Adrenal gland (tissue), 9 donors: ENCODE measurements at regions not wholly inside any gene's neighbourhood (a gene's known extent, or its start where the extent isn't known, plus 50 kb on each side); places are given as distances from the start of the nearest gene placed in this dataset.

Experiments used
- DNase-seq, 7 donors: peaks; one replicate each; pipeline ENCODE4 v3.0.0-alpha.2; 2019 to 2020
- H3K27ac ChIP-seq, 5 donors: fragments of 200-600 bp; sonication (generic) in 4 of 5; 1 replicate in 3 of 5; 2 replicates in 2 of 5; pipeline versions ENCODE4 v1.5.1 to v1.8.0; 2016 to 2020; ENCODE audit warnings: mild to moderate bottlenecking in 1 of 5
- H3K27me3 ChIP-seq: fragments of 200-600 bp; 2 replicates; pipeline ENCODE4 v1.8.0; 2021
- H3K36me3 ChIP-seq, 2 donors: fragments of 200-600 bp; replicated peaks in 1 of 2; 1 replicate in 1 of 2; 2 replicates in 1 of 2; pipeline versions ENCODE4 v1.5.1 to v1.8.0; 2018 to 2022
- H3K4me1 ChIP-seq, 2 donors: fragments of 200-600 bp; replicated peaks in 1 of 2; 1 replicate in 1 of 2; 2 replicates in 1 of 2; pipeline versions ENCODE4 v1.5.1 to v1.8.0; 2018 to 2021
- H3K4me3 ChIP-seq, 4 donors: fragments of 200-600 bp; sonication (generic) in 3 of 4; one replicate each; pipeline ENCODE4 v1.5.1; 2016 to 2018
- H3K9me3 ChIP-seq, 3 donors: fragments of 200-600 bp; sonication (generic) in 1 of 3; replicated peaks in 1 of 3; 1 replicate in 2 of 3; 2 replicates in 1 of 3; pipeline versions ENCODE4 v1.5.1 to v1.8.0; 2016 to 2021
- POLR2A ChIP-seq, 2 donors: fragments of 450-650 bp; IDR thresholded peaks; one replicate each; pipeline ENCODE4 v1.6.1; 2017; ENCODE audit warnings: antibody characterized with exemption in 2 of 2, mild to moderate bottlenecking in 2 of 2, moderate library complexity in 1 of 2
- WGBS, 4 donors: extraction: QIAGEN DNeasy Blood & Tissue Kit in 2 of 4; methylation state at CpG; one replicate each; pipeline versions ENCODE4 v1.1.5 to v1.1.7; 2013 to 2017; 5-methylcytosine and 5-hydroxymethylcytosine counted together
- intact Hi-C, 2 donors: fragments of 100-400 bp; cut with DNase I; formaldehyde crosslinking; loops; one replicate each; pipeline versions ENCODE4 v1.14.1 to v1.15.0; 2022 to 2023
- TF ChIP-seq, protein P1 (sequence below), 6 experiments: fragments of 450-650 bp in 4 of 6; fragments of 200-600 bp in 2 of 6; sonication (generic) in 1 of 6; IDR thresholded peaks; 1 replicate in 5 of 6; 2 replicates in 1 of 6; pipeline versions ENCODE4 v1.5.1 to v1.8.0; 2016 to 2021; ENCODE audit warnings: antibody characterized with exemption in 6 of 6, mild to moderate bottlenecking in 2 of 6, moderate library complexity in 1 of 6
- donor health status: healthy with polysubstance abuse.
- donor health status: Bipolar disorder and iron deficiency.
- donor health status: DM: yes; HTN: yes; CAD: no.
- donor health status: DM: no; HTN: no; CAD: no.
- donor health status: DM: no; HTN: no; CAD: no.

DNA sequence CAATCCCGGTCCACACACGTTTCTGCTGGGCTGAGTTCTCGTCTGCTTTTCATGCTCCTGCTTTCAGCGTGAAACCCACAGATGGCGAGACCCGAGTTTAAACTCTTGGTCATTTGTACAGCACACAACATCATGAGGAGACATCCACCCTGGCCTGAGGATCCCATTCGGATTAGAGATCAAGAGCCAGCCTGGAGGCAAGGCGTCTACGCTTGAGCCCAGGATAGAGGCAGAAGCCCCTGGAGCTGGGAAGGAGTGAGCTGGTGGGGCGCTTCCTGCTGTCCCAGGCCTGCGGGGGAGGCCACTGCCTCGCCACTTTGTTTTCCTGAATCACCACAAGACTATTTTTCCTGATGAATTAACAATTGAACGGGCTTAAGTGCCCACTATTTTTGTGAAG lies 281.9 kb upstream of the IRX4 start:
- 46 to 65% (median 52%) methylated on average over 13 of the region's 13 CpGs for WGBS, 4 donors
- intact Hi-C loops = no loop called here

GRCh38 chr5:2163940-2164490 lies 281.3 kb upstream of the IRX4 start:
- no peak for DNase-seq
- Histone ChIP-seq H3K4me1 (no peaks in the 10 kb centered on the region), H3K27ac (no peak overlapping the region), H3K4me3 (no peak overlapping the region), H3K27me3 (peaks cover under 1% of the 10 kb centered on the region), H3K36me3 (no peaks in the 10 kb centered on the region), H3K9me3 (no peaks in the 10 kb centered on the region)
- TF ChIP-seq, protein P1, sequence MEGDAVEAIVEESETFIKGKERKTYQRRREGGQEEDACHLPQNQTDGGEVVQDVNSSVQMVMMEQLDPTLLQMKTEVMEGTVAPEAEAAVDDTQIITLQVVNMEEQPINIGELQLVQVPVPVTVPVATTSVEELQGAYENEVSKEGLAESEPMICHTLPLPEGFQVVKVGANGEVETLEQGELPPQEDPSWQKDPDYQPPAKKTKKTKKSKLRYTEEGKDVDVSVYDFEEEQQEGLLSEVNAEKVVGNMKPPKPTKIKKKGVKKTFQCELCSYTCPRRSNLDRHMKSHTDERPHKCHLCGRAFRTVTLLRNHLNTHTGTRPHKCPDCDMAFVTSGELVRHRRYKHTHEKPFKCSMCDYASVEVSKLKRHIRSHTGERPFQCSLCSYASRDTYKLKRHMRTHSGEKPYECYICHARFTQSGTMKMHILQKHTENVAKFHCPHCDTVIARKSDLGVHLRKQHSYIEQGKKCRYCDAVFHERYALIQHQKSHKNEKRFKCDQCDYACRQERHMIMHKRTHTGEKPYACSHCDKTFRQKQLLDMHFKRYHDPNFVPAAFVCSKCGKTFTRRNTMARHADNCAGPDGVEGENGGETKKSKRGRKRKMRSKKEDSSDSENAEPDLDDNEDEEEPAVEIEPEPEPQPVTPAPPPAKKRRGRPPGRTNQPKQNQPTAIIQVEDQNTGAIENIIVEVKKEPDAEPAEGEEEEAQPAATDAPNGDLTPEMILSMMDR (IDR thresholded peaks at IDR 0.05) = no peak
- TF ChIP-seq POLR2A (IDR thresholded peaks at IDR 0.05) = no peak
- 63 to 70% (median 66%) methylated on average over 12 to 16 of the region's 16 CpGs for WGBS, 4 donors
- intact Hi-C loops = no loop called here

More for the DNA sequence above, 281.9 kb upstream of the IRX4 start:
- Histone ChIP-seq H3K36me3 (no peaks in the 10 kb centered on the region), H3K4me3 (no peak overlapping the region), H3K27ac (no peak overlapping the region), H3K9me3 (no peaks in the 10 kb centered on the region), H3K27me3 (peaks cover 6% of the 10 kb centered on the region), H3K4me1 (no peaks in the 10 kb centered on the region)
- TF ChIP-seq, protein P1 (IDR thresholded peaks at IDR 0.05) = no peak
- TF ChIP-seq POLR2A (IDR thresholded peaks at IDR 0.05) = no peak
- DNase-seq = no peak

GRCh38 chr5:2163060-2163856 lies 280.5 kb upstream of the IRX4 start:
- Histone ChIP-seq H3K4me3 (no peak overlapping the region), H3K9me3 (no peaks in the 10 kb centered on the region), H3K4me1 (no peaks in the 10 kb centered on the region), H3K27me3 (no peaks in the 10 kb centered on the region), H3K27ac (no peak overlapping the region), H3K36me3 (no peaks in the 10 kb centered on the region)
- TF ChIP-seq, protein P1 (IDR thresholded peaks at IDR 0.05) = no peak
- no peak for TF ChIP-seq POLR2A (IDR thresholded peaks at IDR 0.05)
- no peak for DNase-seq
- WGBS, 4 donors = 84 to 88% (median 85%) methylated on average over 11 to 20 of the region's 20 CpGs
- intact Hi-C loops = no loop called here

DNA sequence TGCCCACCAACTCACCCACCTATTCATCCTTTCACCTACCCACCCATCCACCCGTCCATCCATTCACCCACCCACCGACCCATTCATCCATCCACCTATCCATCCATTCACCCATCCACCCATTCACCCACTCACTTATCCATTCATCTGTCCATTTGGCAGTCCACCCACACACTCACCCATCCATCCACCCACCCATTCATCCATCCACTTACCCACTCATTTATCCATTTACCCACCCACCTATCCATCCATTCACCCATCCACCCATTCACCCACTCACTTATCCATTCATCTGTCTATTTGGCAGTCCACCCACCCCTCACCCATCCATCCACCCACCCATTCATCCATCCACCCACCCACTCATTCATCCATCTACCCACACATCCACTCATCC lies 278.1 kb upstream of the IRX4 start:
- 64 to 91% (median 82%) methylated on average over 2 of the region's 2 CpGs for WGBS, 4 donors
- Histone ChIP-seq H3K27me3 (no peaks in the 10 kb centered on the region), H3K27ac (no peak overlapping the region), H3K4me3 (no peak overlapping the region), H3K36me3 (no peaks in the 10 kb centered on the region), H3K9me3 (no peaks in the 10 kb centered on the region), H3K4me1 (no peaks in the 10 kb centered on the region)
- no peak for DNase-seq
- intact Hi-C loops = no loop called here
- TF ChIP-seq, protein P1 (IDR thresholded peaks at IDR 0.05) = no peak
- TF ChIP-seq POLR2A (IDR thresholded peaks at IDR 0.05) = no peak
